ENCODE measurements at regions not wholly inside any gene's neighbourhood (a gene's known extent, or its start where the extent isn't known, plus 50 kb on each side); places are given as distances from the start of the nearest gene placed in this dataset.

DNA sequence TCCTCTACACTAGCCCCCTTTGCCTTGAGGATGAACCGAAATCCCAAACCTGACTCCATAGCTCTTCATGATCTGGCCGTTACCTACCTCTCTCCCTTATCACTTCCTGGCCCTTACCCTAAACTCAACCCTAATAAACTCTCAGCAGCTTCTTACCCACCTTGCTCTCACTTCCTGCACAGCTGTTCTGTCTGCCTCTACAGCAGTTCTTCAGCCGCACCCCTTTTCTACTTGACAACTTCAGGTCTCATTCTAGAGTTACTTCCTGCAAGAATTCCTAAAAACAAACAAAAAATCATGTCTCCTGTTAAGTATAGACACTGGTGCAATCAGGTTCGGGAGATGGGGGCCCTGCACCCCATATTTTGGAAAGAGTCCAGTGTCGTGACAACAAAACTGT lies 239.9 kb upstream of the CELF2 start:
- no peak overlapping the region for H3K27ac ChIP-seq
- no peak overlapping the region for H3K4me3 ChIP-seq
- H3K27me3 ChIP-seq, result no peaks in the 10 kb centered on the region
- TF ChIP-seq, protein P1, sequence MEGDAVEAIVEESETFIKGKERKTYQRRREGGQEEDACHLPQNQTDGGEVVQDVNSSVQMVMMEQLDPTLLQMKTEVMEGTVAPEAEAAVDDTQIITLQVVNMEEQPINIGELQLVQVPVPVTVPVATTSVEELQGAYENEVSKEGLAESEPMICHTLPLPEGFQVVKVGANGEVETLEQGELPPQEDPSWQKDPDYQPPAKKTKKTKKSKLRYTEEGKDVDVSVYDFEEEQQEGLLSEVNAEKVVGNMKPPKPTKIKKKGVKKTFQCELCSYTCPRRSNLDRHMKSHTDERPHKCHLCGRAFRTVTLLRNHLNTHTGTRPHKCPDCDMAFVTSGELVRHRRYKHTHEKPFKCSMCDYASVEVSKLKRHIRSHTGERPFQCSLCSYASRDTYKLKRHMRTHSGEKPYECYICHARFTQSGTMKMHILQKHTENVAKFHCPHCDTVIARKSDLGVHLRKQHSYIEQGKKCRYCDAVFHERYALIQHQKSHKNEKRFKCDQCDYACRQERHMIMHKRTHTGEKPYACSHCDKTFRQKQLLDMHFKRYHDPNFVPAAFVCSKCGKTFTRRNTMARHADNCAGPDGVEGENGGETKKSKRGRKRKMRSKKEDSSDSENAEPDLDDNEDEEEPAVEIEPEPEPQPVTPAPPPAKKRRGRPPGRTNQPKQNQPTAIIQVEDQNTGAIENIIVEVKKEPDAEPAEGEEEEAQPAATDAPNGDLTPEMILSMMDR (IDR thresholded peaks at IDR 0.05), result no peak
- no peak for TF ChIP-seq POLR2A (IDR thresholded peaks at IDR 0.05)
- no peaks in the 10 kb centered on the region for H3K4me1 ChIP-seq
- DNase-seq, result no peak
- H3K36me3 ChIP-seq, result no peaks in the 10 kb centered on the region
- H3K9me3 ChIP-seq, result no peaks in the 10 kb centered on the region

DNA sequence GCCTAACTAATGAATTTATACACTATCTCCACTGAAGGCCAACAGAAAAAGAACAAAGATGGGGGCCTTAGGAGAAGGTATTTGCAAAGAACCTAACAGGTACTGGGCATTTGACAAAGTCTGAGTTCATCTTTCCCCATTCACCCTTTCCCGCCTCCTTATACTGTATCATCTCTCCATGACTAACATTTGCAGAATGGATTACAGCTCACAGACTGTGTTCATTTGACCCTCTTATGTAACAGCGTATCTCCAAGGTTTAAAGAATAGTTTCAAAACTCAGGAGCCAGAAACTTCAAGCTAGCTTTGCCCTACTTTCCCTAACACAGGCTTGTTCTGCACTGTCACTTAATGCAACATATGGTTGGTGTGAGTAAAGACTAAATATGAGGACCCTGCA lies 238.7 kb upstream of the CELF2 start:
- Histone ChIP-seq H3K4me3 (no peak overlapping the region), H3K27ac (no peak overlapping the region), H3K4me1 (no peaks in the 10 kb centered on the region), H3K9me3 (no peaks in the 10 kb centered on the region), H3K27me3 (no peaks in the 10 kb centered on the region), H3K36me3 (no peaks in the 10 kb centered on the region)
- TF ChIP-seq POLR2A (IDR thresholded peaks at IDR 0.05), result no peak
- TF ChIP-seq, protein P1 (IDR thresholded peaks at IDR 0.05), result no peak
- DNase-seq, result no peak

DNA sequence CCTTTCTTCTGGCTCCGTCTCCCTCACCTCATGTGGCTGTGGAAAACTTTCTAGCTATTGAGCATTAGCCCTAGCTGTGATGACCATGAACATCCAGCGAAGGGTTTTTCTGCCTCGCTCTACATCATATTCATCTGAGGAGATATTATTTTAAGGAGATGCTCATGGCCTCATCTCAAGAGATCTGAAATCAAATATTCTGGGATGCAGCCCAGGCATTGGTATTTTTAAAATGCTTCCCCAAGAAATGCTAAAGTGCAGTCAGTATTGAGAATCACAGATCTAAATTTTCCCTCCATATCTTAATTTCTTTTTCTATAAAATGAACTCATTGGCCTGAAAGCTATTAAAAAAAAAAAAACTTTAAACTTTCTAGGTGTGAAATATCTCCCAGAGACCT lies 238.2 kb upstream of the CELF2 start:
- no peaks in the 10 kb centered on the region for H3K36me3 ChIP-seq
- TF ChIP-seq, protein P1 (IDR thresholded peaks at IDR 0.05), result no peak
- no peak for TF ChIP-seq POLR2A (IDR thresholded peaks at IDR 0.05)
- no peaks in the 10 kb centered on the region for H3K4me1 ChIP-seq
- no peak overlapping the region for H3K27ac ChIP-seq
- H3K27me3 ChIP-seq, result no peaks in the 10 kb centered on the region
- H3K4me3 ChIP-seq, result no peak overlapping the region
- no peak for DNase-seq
- no peaks in the 10 kb centered on the region for H3K9me3 ChIP-seq

DNA sequence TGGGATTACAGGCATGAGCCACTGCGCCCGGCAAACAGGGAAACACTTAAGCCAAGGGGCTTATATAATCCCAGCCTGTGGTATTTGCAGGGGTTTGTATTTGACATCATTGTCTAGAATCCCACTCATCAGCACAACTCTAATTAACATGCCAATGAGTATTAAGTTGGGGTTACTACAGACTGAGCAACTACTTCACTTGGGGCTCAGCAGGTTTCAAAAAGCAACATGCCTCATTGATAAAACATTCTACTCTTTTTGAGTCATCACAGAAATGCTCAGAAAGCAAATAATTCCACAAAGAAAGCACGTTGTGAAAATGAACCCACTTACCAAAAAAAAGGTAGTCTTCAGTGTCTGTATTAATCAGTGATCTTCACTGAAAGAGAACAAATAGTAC lies 236.9 kb upstream of the CELF2 start:
- DNase-seq, result no peak
- Histone ChIP-seq H3K9me3 (no peaks in the 10 kb centered on the region), H3K4me1 (no peaks in the 10 kb centered on the region), H3K36me3 (no peaks in the 10 kb centered on the region), H3K4me3 (no peak overlapping the region), H3K27ac (no peak overlapping the region), H3K27me3 (no peaks in the 10 kb centered on the region)
- TF ChIP-seq, protein P1 (IDR thresholded peaks at IDR 0.05), result no peak
- TF ChIP-seq POLR2A (IDR thresholded peaks at IDR 0.05), result no peak

- no peaks in the 10 kb centered on the region for H3K9me3 ChIP-seq
- H3K27me3 ChIP-seq, result no peaks in the 10 kb centered on the region
- DNase-seq, result no peak
- TF ChIP-seq, protein P1 (IDR thresholded peaks at IDR 0.05), result no peak
- TF ChIP-seq POLR2A (IDR thresholded peaks at IDR 0.05), result no peak
- H3K4me1 ChIP-seq, result no peaks in the 10 kb centered on the region
- no peak overlapping the region for H3K27ac ChIP-seq
- H3K36me3 ChIP-seq, result no peaks in the 10 kb centered on the region
- no peak overlapping the region for H3K4me3 ChIP-seq
These were observed 235.1 kb upstream of the CELF2 start for GRCh38 chr10:10782603-10783002.

DNA sequence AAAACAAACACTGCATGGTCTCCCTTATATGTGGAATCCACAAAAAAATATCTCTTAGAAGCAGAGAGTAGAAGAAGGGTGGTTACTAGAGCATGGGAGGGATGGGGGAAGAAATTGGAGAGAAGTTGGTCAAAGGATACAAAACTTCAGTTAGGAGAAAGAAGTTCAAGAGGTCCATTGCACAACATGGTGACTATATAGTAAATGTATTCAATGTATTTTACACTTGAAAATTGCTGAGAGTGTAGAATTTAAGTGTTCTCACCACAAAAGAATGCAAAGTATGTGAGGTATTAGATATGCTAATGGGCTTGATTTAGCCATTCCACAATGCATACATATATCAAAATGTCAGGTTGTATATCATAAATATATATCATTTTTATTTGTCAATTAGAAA lies 232.0 kb upstream of the CELF2 start:
- Histone ChIP-seq H3K9me3 (no peaks in the 10 kb centered on the region), H3K27me3 (no peaks in the 10 kb centered on the region)
- TF ChIP-seq, protein P1 (IDR thresholded peaks at IDR 0.05), result no peak
- no peak for TF ChIP-seq POLR2A (IDR thresholded peaks at IDR 0.05)

More for the DNA sequence above, 232.0 kb upstream of the CELF2 start:
- no peaks in the 10 kb centered on the region for H3K4me1 ChIP-seq
- H3K27ac ChIP-seq, result no peak overlapping the region
- no peak overlapping the region for H3K4me3 ChIP-seq
- no peak for DNase-seq
- no peaks in the 10 kb centered on the region for H3K36me3 ChIP-seq
